OCI-LY1 (cell line): ENCODE measurements at regions not wholly inside any gene's neighbourhood (a gene's known extent, or its start where the extent isn't known, plus 50 kb on each side); places are given as distances from the start of the nearest gene placed in this dataset.

Experiments
- H2AFZ ChIP-seq: fragments of 200-600 bp; sonication (generic), shearing (Covaris generic); 2 replicates; pipeline ENCODE4 v1.6.0; 2014; ENCODE audit warnings: antibody characterized with exemption, mild to moderate bottlenecking, low read length
- H3F3A ChIP-seq: fragments of 200-600 bp; sonication (generic), shearing (Covaris generic); 2 replicates; pipeline ENCODE4 v1.6.0; 2014; ENCODE audit warnings: mild to moderate bottlenecking, antibody characterized with exemption, low read length, moderate library complexity; ENCODE audit not compliant: insufficient read depth
- H3K27ac ChIP-seq: fragments of 200-600 bp; sonication (generic); 2 replicates; pipeline ENCODE4 v1.5.1; 2014; ENCODE audit warnings: low read length, mixed run types, mild to moderate bottlenecking, low read depth; ENCODE audit not compliant: poor library complexity, severe bottlenecking
- H3K27me3 ChIP-seq: fragments of 200-600 bp; sonication (generic); 2 replicates; pipeline ENCODE4 v1.6.0; 2014; ENCODE audit warnings: antibody characterized with exemption, mild to moderate bottlenecking, low read length, moderate library complexity; ENCODE audit not compliant: insufficient read depth
- H3K36me3 ChIP-seq: fragments of 200-600 bp; sonication (generic); 2 replicates; pipeline ENCODE4 v1.6.1; 2014; ENCODE audit warnings: mild to moderate bottlenecking, antibody characterized with exemption, low read length, moderate library complexity, mixed read lengths; ENCODE audit not compliant: insufficient read depth
- H3K4me1 ChIP-seq: fragments of 200-600 bp; sonication (generic); 2 replicates; pipeline ENCODE4 v1.5.1; 2014; ENCODE audit warnings: mild to moderate bottlenecking, low read length, moderate library complexity; ENCODE audit not compliant: insufficient read depth, severe bottlenecking
- H3K4me2 ChIP-seq: fragments of 200-600 bp; sonication (generic), shearing (Covaris generic); 2 replicates; pipeline ENCODE4 v1.6.1; 2014; ENCODE audit warnings: low read length
- H3K4me3 ChIP-seq: fragments of 200-600 bp; sonication (generic); 2 replicates; pipeline ENCODE4 v1.5.1; 2014; ENCODE audit warnings: low read length, low read depth, mild to moderate bottlenecking, mixed read lengths; ENCODE audit not compliant: poor library complexity, severe bottlenecking
- H3K79me2 ChIP-seq: fragments of 200-600 bp; shearing (Covaris generic); 2 replicates; pipeline ENCODE4 v1.6.1; 2016; ENCODE audit warnings: mixed run types, low read length, mixed read lengths; ENCODE audit not compliant: insufficient read depth
- H3K9ac ChIP-seq: fragments of 200-600 bp; sonication (generic), shearing (Covaris generic); 2 replicates; pipeline ENCODE4 v1.6.1; 2014; ENCODE audit warnings: mild to moderate bottlenecking, low read length, mixed read lengths
- H3K9me2 ChIP-seq: fragments of 200-600 bp; sonication (generic), shearing (Covaris generic); 2 replicates; pipeline ENCODE4 v1.6.1; 2014; ENCODE audit warnings: low read depth, mild to moderate bottlenecking, low read length, mixed read lengths
- H3K9me3 ChIP-seq: fragments of 200-600 bp; shearing (Covaris generic); 2 replicates; pipeline ENCODE4 v1.6.1; 2014; ENCODE audit warnings: low read length, mixed read lengths
- H4K20me1 ChIP-seq: fragments of 200-600 bp; sonication (generic), shearing (Covaris generic); 2 replicates; pipeline ENCODE4 v1.6.0; 2016; ENCODE audit warnings: mild to moderate bottlenecking, low read length; ENCODE audit not compliant: insufficient read depth
- CTCF ChIP-seq: fragments of 200-600 bp; sonication (generic), shearing (Covaris generic); IDR thresholded peaks from 2 replicates; pipeline ENCODE4 v1.5.1; 2017; ENCODE audit warnings: mild to moderate bottlenecking, antibody characterized with exemption, low read length, moderate library complexity, mixed read lengths
- EZH2 ChIP-seq: fragments of 200-600 bp; sonication (generic), shearing (Covaris generic); IDR thresholded peaks from 2 replicates; pipeline ENCODE4 v1.8.0; 2017; ENCODE audit warnings: borderline replicate concordance, mixed run types, mild to moderate bottlenecking, antibody characterized with exemption, low read length, moderate library complexity, mixed read lengths

GRCh38 chr18:75621818-75622217, 194.3 kb upstream of the SMIM21 start:
- TF ChIP-seq EZH2, result no peak
- no peak for TF ChIP-seq CTCF
- Histone ChIP-seq H3K27ac (no peak overlapping the region), H3K9me2 (no peaks in the 10 kb centered on the region), H3K4me2 (no peak overlapping the region), H4K20me1 (no peaks in the 10 kb centered on the region), H3K27me3 (no peaks in the 10 kb centered on the region), H3F3A (no peaks in the 10 kb centered on the region), H2AFZ (no peak overlapping the region), H3K9ac (no peak overlapping the region), H3K36me3 (no peaks in the 10 kb centered on the region), H3K9me3 (no peaks in the 10 kb centered on the region), H3K4me3 (no peak overlapping the region), H3K79me2 (no peaks in the 10 kb centered on the region), H3K4me1 (no peaks in the 10 kb centered on the region)

DNA sequence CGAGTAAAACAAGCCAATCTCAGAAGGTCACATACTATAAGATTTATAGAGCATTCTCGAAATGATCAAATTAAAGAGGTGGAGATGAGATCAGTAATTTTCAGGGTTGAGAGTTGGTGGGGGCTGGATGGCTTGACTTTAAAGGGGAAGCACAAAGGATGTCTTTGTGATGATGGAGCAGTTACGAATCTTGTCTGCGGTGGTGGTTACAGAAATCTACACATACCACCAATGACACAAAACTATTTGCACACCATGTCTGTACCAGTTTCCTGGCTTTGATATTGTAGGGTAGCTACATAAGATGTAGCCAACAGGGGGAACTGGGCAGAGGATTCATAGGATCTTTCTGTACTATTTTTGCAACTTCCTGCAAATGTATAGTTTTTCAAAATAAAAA, 190.6 kb upstream of the SMIM21 start:
- Histone ChIP-seq H4K20me1 (no peaks in the 10 kb centered on the region), H3K9me3 (no peaks in the 10 kb centered on the region), H3K4me3 (no peak overlapping the region), H3K79me2 (no peaks in the 10 kb centered on the region), H3K9ac (no peak overlapping the region), H3K27ac (no peak overlapping the region), H3K4me1 (no peaks in the 10 kb centered on the region), H3K27me3 (no peaks in the 10 kb centered on the region), H3K9me2 (no peaks in the 10 kb centered on the region), H3K36me3 (no peaks in the 10 kb centered on the region), H2AFZ (no peak overlapping the region), H3K4me2 (no peak overlapping the region), H3F3A (no peaks in the 10 kb centered on the region)
- TF ChIP-seq CTCF (no peak), EZH2 (no peak)

- Histone ChIP-seq H3K9ac (no peak overlapping the region), H3K79me2 (no peaks in the 10 kb centered on the region), H3K9me3 (no peaks in the 10 kb centered on the region), H3K4me1 (no peaks in the 10 kb centered on the region), H2AFZ (no peak overlapping the region), H3K4me2 (no peak overlapping the region), H3K27me3 (no peaks in the 10 kb centered on the region), H3F3A (no peaks in the 10 kb centered on the region), H4K20me1 (no peaks in the 10 kb centered on the region), H3K36me3 (no peaks in the 10 kb centered on the region), H3K27ac (no peak overlapping the region), H3K4me3 (no peak overlapping the region), H3K9me2 (no peaks in the 10 kb centered on the region)
- TF ChIP-seq CTCF (no peak), EZH2 (no peak)
Observed at GRCh38 chr18:75612456-75612855, 185.0 kb upstream of the SMIM21 start.
